ENCODE measurements at regions not wholly inside any gene's neighbourhood (a gene's known extent, or its start where the extent isn't known, plus 50 kb on each side); places are given as distances from the start of the nearest gene placed in this dataset.

DNA sequence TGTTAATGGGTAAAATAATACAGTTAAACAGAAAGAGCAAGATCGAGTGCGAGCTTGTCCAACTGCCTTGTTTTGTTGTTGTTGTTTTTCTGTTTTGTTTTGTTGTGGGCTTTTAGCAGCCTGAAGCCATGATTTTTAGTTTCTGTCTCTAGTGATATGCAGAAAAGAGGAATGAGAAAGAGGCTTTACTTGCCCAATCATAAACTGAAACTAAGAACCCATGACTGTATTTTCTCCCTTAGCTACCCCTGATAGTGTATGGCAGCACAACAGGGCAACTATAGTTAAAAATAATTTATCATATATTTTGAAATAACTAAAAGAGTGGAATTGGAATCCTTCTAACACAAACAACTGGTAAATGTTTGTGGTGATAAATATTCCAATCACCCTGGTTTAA is 493.9 kb downstream of the GLRX3 start:
- Histone ChIP-seq H3K27me3 (ENCODE audit: insufficient read depth, low read length) (no peaks in the 10 kb centered on the region), H3K27ac (ENCODE audit: low read length) (no peak overlapping the region), H3K36me3 (ENCODE audit: insufficient read depth, low read depth, low read length) (no peaks in the 10 kb centered on the region), H3K9ac (ENCODE audit: low read depth, low read length) (no peak overlapping the region), H3K9me3 (ENCODE audit: insufficient read depth, low read depth, low read length) (no peaks in the 10 kb centered on the region), H3K4me1 (ENCODE audit: insufficient read depth, low read length) (peaks cover 2% of the 10 kb centered on the region; the same call in 1 of the 2 replicates), H3K4me3 (ENCODE audit: low read length) (no peak overlapping the region)

DNA sequence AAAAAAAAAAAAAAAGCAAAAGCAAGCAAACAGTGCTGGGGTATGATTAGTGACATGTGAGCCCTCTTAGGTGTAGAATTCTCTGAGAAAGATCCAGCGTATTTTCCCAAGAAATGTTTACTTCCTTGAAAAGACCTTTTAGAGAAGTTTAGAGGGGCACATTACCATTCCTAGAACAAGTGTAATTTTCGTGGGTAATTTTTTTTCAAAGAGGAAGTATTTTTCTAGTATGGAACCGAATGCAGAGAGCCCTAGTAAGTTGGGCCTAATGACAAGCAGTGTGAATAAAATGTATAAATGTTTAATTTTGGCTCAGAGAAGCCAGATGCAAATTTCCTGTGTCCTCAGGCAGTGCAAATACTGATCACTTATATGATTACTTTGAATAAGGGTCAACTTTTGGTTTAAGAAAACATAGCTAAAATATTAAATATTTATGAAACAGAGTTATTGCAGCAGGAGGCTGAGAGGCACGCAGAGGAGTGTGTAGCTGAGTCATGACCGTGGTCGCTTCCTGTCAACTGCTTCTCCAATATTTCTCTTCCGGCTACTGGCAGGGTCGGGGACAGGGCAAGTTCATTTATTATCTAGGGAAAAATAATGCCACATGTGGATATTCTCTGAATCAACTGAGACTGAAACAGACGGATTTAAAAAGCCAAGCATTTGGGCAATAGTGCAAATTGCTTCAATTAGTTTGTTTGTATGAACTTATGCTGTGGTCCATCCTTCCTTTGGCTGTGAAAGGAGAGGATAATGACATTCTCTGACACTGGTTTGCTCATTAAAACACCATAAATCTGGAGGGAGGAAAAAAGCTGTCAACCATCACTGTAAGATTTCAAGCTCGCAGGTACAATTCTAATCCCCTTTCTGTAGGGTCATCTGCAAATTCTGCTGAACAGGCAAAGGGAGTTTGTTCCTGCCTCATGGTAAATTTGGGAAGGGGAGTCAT is 495.2 kb downstream of the GLRX3 start:
- Histone ChIP-seq H3K4me3 (ENCODE audit: low read length) (no peak overlapping the region), H3K9ac (ENCODE audit: low read depth, low read length) (no peak overlapping the region), H3K4me1 (ENCODE audit: insufficient read depth, low read length) (peaks cover 13% of the 10 kb centered on the region; the same call in 1 of the 2 replicates), H3K9me3 (ENCODE audit: insufficient read depth, low read depth, low read length) (no peaks in the 10 kb centered on the region), H3K27me3 (ENCODE audit: insufficient read depth, low read length) (no peaks in the 10 kb centered on the region; the same call in 1 of the 2 replicates), H3K27ac (ENCODE audit: low read length) (no peak overlapping the region), H3K36me3 (ENCODE audit: insufficient read depth, low read depth, low read length) (no peaks in the 10 kb centered on the region)

DNA sequence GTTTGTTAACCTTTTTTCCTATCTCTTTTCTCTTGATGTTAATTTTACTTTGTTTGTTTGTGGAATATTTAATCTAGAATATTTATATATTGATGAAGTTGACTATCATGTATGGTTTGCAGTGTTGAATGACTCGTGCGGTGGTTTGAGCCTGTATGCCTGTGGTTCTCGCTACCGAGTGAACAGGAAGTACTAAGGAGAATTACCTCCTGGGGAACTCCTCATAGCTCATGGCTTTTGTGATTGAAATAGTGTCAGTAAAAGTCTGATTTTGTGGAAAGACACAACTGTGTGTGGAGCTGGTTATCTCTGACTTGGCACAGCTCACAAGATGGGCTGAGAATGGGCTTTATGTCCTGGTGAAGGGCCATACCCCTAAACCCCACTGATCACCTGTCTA is 498.6 kb downstream of the GLRX3 start:
- no peaks in the 10 kb centered on the region; the same call in 1 of the 2 replicates for H3K27me3 ChIP-seq (ENCODE audit: insufficient read depth, low read length)
- H3K27ac ChIP-seq (ENCODE audit: low read length), result no peak overlapping the region
- no peaks in the 10 kb centered on the region for H3K9me3 ChIP-seq (ENCODE audit: insufficient read depth, low read depth, low read length)
- no peak overlapping the region for H3K4me3 ChIP-seq (ENCODE audit: low read length)
- H3K36me3 ChIP-seq (ENCODE audit: insufficient read depth, low read depth, low read length), result no peaks in the 10 kb centered on the region
- peaks cover 29% of the 10 kb centered on the region for H3K4me1 ChIP-seq (ENCODE audit: insufficient read depth, low read length)
- H3K9ac ChIP-seq (ENCODE audit: low read depth, low read length), result no peak overlapping the region

DNA sequence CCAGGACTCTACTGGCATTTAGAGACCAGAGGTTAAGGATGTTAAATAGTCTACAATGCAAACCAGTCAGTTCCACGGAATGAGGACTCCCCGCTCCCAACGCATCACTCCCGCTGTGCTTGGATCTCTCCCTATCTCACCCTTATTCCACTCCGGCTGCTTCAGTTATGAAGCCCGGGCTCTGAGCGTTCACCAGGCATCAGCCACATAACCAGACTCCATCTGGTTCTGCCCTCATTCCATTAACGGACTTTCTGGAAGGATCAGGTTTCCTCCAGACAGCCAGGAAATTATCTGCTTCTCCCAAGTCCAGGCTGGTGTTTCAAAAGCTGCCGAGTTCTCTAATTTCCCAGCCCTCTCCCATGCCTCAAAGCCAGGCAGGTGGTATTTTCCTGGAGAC is 499.3 kb downstream of the GLRX3 start:
- H3K27ac ChIP-seq (ENCODE audit: low read length), result no peak overlapping the region
- no peak overlapping the region for H3K4me3 ChIP-seq (ENCODE audit: low read length)
- no peaks in the 10 kb centered on the region for H3K36me3 ChIP-seq (ENCODE audit: insufficient read depth, low read depth, low read length)
- H3K9ac ChIP-seq (ENCODE audit: low read depth, low read length), result no peak overlapping the region
- no peaks in the 10 kb centered on the region; the same call in 1 of the 2 replicates for H3K27me3 ChIP-seq (ENCODE audit: insufficient read depth, low read length)
- no peaks in the 10 kb centered on the region for H3K9me3 ChIP-seq (ENCODE audit: insufficient read depth, low read depth, low read length)
- peaks cover 29% of the 10 kb centered on the region for H3K4me1 ChIP-seq (ENCODE audit: insufficient read depth, low read length)

DNA sequence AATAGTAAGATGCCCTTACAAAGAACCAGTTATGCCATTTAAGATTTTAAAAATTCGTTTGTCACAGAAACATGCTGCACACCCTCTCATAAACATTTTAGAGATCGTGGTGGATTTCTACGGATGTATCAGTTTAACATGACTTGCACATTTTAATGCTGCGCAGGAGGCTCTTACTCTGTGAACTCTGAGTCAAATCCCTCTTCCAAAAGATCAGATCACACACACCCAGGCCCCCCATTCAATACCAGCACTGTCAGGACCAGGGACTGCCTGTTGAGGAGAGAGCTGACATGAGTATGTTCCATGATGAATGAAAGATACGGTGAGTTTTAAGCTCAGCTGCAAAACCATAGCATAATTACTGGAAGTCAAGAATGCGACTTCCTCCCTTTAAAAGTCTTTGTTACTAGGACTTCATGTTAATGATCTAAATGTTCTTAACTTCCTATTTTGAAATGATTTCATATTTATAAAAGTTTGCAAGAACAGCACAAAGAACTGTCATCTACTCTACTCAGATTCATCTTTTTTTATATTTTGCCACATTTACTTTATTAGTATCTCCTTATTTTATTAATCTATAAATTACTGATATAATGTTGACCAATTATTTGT is 500.2 kb downstream of the GLRX3 start:
- Histone ChIP-seq H3K9ac (ENCODE audit: low read depth, low read length) (no peak overlapping the region), H3K4me1 (ENCODE audit: insufficient read depth, low read length) (peaks cover 29% of the 10 kb centered on the region), H3K4me3 (ENCODE audit: low read length) (no peak overlapping the region), H3K27ac (ENCODE audit: low read length) (no peak overlapping the region), H3K9me3 (ENCODE audit: insufficient read depth, low read depth, low read length) (no peaks in the 10 kb centered on the region), H3K36me3 (ENCODE audit: insufficient read depth, low read depth, low read length) (no peaks in the 10 kb centered on the region), H3K27me3 (ENCODE audit: insufficient read depth, low read length) (no peaks in the 10 kb centered on the region; the same call in 1 of the 2 replicates)

DNA sequence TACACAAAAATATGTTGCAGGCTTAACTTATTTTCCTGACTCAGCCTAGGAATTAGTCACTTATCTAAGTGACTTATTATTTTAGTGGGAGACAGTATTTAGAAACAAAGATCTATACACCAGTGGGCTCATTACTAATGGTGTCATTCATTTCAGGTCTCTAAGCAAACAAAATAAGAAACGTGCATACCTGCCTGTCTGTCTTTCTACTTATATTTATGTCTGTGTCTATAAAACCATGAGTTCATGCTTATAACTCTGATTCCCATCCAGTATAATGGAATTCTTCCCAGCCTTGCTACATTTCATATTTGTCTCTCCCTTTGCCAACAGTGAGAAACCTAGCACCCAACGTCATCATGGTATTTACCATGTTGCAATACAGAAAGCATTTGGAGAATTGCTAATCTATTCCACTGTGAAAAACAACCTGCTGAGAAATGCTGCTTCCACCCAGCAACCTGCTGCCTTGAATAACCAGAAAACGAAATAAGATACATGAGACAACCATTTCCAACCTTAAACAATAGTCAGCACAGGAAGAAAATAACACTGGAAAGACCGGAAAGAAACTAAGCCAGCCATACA is 501.0 kb downstream of the GLRX3 start:
- no peaks in the 10 kb centered on the region for H3K36me3 ChIP-seq (ENCODE audit: insufficient read depth, low read depth, low read length)
- H3K27me3 ChIP-seq (ENCODE audit: insufficient read depth, low read length), result no peaks in the 10 kb centered on the region; the same call in 1 of the 2 replicates
- H3K9ac ChIP-seq (ENCODE audit: low read depth, low read length), result no peak overlapping the region
- no peak overlapping the region for H3K27ac ChIP-seq (ENCODE audit: low read length)
- H3K9me3 ChIP-seq (ENCODE audit: insufficient read depth, low read depth, low read length), result no peaks in the 10 kb centered on the region
- peaks cover 29% of the 10 kb centered on the region for H3K4me1 ChIP-seq (ENCODE audit: insufficient read depth, low read length)
- H3K4me3 ChIP-seq (ENCODE audit: low read length), result peak overlapping the region; percentile 15; the same call in 1 of the 2 replicates

DNA sequence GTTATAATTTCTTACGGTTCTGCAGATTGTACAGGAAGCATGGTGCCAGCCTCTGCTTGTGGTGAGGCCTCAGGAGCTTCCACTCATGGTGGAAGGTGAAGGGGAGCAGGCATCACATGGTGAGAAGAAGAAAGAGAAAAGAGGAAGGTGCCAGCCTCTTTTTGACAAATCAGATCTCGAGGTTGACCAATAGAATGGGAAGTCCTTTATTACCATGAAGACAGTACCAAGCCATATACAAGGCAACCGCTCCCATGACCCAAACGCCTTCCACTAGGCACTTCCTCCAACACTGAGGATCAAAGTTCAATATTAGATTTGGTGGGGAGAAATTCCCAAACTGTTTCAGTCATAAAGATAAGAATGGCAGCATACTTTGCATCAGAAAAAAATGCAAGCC is 502.8 kb downstream of the GLRX3 start:
- H3K27me3 ChIP-seq (ENCODE audit: insufficient read depth, low read length), result no peaks in the 10 kb centered on the region; the same call in 1 of the 2 replicates
- H3K4me3 ChIP-seq (ENCODE audit: low read length), result no peak overlapping the region
- no peak overlapping the region for H3K9ac ChIP-seq (ENCODE audit: low read depth, low read length)
- H3K4me1 ChIP-seq (ENCODE audit: insufficient read depth, low read length), result peaks cover 29% of the 10 kb centered on the region
- H3K27ac ChIP-seq (ENCODE audit: low read length), result no peak overlapping the region
- H3K9me3 ChIP-seq (ENCODE audit: insufficient read depth, low read depth, low read length), result no peaks in the 10 kb centered on the region
- no peaks in the 10 kb centered on the region for H3K36me3 ChIP-seq (ENCODE audit: insufficient read depth, low read depth, low read length)

DNA sequence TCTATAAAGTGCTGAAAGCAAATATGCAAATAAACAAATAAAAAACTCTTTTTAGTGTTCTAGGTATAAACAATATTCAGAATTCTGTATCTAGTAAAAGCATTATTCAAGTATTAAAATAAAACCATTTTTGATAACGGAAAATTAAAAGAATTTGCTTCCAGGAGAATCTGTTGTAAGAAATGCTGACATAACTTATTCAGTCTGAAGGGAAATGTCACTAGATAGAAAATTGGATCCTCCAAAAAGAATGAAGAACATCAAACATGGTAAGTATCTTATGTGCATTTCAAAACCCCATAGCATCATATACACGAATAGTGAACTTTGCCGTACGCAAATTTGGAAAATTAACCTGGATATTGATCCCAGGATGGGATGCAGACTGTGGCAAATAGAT is 506.7 kb downstream of the GLRX3 start:
- Histone ChIP-seq H3K9ac (ENCODE audit: low read depth, low read length) (no peak overlapping the region), H3K27me3 (ENCODE audit: insufficient read depth, low read length) (no peaks in the 10 kb centered on the region), H3K4me3 (ENCODE audit: low read length) (no peak overlapping the region), H3K36me3 (ENCODE audit: insufficient read depth, low read depth, low read length) (no peaks in the 10 kb centered on the region), H3K9me3 (ENCODE audit: insufficient read depth, low read depth, low read length) (no peaks in the 10 kb centered on the region), H3K27ac (ENCODE audit: low read length) (no peak overlapping the region), H3K4me1 (ENCODE audit: insufficient read depth, low read length) (peaks cover 5% of the 10 kb centered on the region)

DNA sequence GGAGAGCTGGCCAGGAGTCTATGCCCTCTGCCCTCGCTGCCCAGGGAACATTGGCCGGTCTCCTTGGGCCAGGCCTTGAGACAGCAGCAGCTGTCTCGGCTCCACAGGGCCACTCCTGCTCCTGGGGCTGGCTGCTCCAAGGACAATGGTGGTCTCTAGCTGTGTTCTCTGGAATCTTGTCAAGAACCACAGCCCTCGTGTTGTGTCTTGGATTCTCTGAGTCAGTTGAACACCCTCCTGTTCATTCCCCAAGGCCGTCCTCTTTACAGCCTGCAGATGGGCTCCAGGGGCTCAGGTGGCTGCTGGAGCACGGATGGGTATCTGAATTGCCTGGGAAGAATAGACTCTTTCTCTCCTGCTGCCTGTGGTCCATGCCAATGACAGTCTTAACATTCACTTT is 511.1 kb downstream of the GLRX3 start:
- Histone ChIP-seq H3K4me3 (ENCODE audit: low read length) (no peak overlapping the region), H3K36me3 (ENCODE audit: insufficient read depth, low read depth, low read length) (no peaks in the 10 kb centered on the region), H3K9ac (ENCODE audit: low read depth, low read length) (no peak overlapping the region), H3K4me1 (ENCODE audit: insufficient read depth, low read length) (no peaks in the 10 kb centered on the region), H3K9me3 (ENCODE audit: insufficient read depth, low read depth, low read length) (no peaks in the 10 kb centered on the region), H3K27ac (ENCODE audit: low read length) (no peak overlapping the region), H3K27me3 (ENCODE audit: insufficient read depth, low read length) (no peaks in the 10 kb centered on the region)

DNA sequence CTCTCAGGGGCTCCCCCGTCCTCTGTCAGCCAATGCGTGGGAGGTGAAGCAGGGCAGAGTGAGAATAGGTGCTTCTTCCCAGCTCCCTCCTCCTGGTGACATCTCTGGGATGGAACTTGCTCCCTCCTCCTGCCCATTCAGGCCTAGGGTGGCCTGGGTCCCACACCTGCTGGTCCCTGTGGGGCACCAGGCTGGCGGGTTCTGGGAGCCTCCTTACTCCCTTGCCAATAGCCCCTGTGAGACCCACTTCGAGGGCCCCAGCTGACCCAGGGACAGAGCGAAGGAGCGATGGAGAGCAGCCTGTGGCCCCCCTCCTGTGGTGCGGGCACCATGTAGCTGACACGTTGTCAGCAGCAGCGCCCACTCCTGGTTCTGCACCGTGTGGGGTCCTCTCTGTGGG is 512.6 kb downstream of the GLRX3 start:
- no peak overlapping the region for H3K4me3 ChIP-seq (ENCODE audit: low read length)
- H3K27me3 ChIP-seq (ENCODE audit: insufficient read depth, low read length), result no peaks in the 10 kb centered on the region
- H3K9ac ChIP-seq (ENCODE audit: low read depth, low read length), result no peak overlapping the region
- H3K4me1 ChIP-seq (ENCODE audit: insufficient read depth, low read length), result no peaks in the 10 kb centered on the region
- H3K27ac ChIP-seq (ENCODE audit: low read length), result no peak overlapping the region
- H3K9me3 ChIP-seq (ENCODE audit: insufficient read depth, low read depth, low read length), result no peaks in the 10 kb centered on the region
- no peaks in the 10 kb centered on the region for H3K36me3 ChIP-seq (ENCODE audit: insufficient read depth, low read depth, low read length)

DNA sequence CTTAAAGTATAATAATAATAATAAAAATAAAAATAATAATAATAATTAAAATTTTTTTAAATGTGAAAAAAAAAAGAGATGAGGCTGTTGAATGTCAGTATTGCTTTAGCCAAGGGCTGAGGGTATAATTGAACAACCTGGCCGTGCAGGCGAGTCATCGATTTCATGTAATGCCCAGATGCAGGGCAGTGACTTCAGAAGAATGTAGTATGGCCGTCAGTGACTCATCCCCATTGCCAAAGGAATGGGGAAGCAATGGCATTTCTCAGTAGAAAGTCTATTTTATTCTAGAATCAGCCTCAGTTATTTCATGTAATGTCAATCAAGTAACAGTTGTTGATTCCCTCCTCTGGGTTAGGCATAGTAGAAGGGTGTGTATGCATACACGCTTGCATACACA is 516.4 kb downstream of the GLRX3 start:
- H3K36me3 ChIP-seq (ENCODE audit: insufficient read depth, low read depth, low read length), result no peaks in the 10 kb centered on the region
- H3K9ac ChIP-seq (ENCODE audit: low read depth, low read length), result no peak overlapping the region
- no peak overlapping the region for H3K4me3 ChIP-seq (ENCODE audit: low read length)
- no peaks in the 10 kb centered on the region for H3K9me3 ChIP-seq (ENCODE audit: insufficient read depth, low read depth, low read length)
- no peak overlapping the region for H3K27ac ChIP-seq (ENCODE audit: low read length)
- no peaks in the 10 kb centered on the region for H3K27me3 ChIP-seq (ENCODE audit: insufficient read depth, low read length)
- no peaks in the 10 kb centered on the region for H3K4me1 ChIP-seq (ENCODE audit: insufficient read depth, low read length)
